Upper lobe of left lung (tissue), 4 donors: ENCODE measurements at regions not wholly inside any gene's neighbourhood (a gene's known extent, or its start where the extent isn't known, plus 50 kb on each side); places are given as distances from the start of the nearest gene placed in this dataset.

ENCODE experiments used
- CTCF ChIP-seq, 6 experiments: fragments of 450-650 bp in 4 of 6; fragments of 200-600 bp in 2 of 6; sonication (generic) in 2 of 6; IDR thresholded peaks; one replicate each; pipeline ENCODE4 v1.5.1; 2016 to 2019; ENCODE audit warnings: antibody characterized with exemption in 6 of 6
- EP300 ChIP-seq, 4 donors: sonication (generic); formaldehyde crosslinking; IDR thresholded peaks; one replicate each; pipeline ENCODE4 v1.5.1; 2017; ENCODE audit warnings: antibody characterized with exemption in 4 of 4, control low read depth in 2 of 4
- POLR2A ChIP-seq, 4 donors: fragments of 450-650 bp; IDR thresholded peaks; one replicate each; pipeline ENCODE4 v1.5.1; 2016 to 2017; ENCODE audit warnings: antibody characterized with exemption in 4 of 4, mild to moderate bottlenecking in 2 of 4
- POLR2AphosphoS5 ChIP-seq, 2 donors: sonication (generic); formaldehyde crosslinking; IDR thresholded peaks; one replicate each; pipeline ENCODE4 v1.5.1; 2017; ENCODE audit warnings: antibody characterized with exemption in 2 of 2

GRCh38 chr7:138235207-138235606 is 158.9 kb downstream of the AKR1D1 start:
- no peak for TF ChIP-seq POLR2AphosphoS5 (IDR thresholded peaks at IDR 0.05)
- no peak for TF ChIP-seq CTCF (IDR thresholded peaks at IDR 0.05)
- TF ChIP-seq EP300 (IDR thresholded peaks at IDR 0.05) = no peak
- no peak for TF ChIP-seq POLR2A (IDR thresholded peaks at IDR 0.05)
